H1 (cell line): ENCODE measurements at regions not wholly inside any gene's neighbourhood (a gene's known extent, or its start where the extent isn't known, plus 50 kb on each side); places are given as distances from the start of the nearest gene placed in this dataset.

ENCODE experiments used
- CTCF ChIA-PET: fragments of 300-600 bp; sonication (Branson Sonifier 250); formaldehyde crosslinking; loops from one replicate; lab custom pipeline; 2021; ENCODE audit not compliant: partially characterized antibody; lab: Charles Lee
- POLR2A ChIA-PET: fragments of 300-600 bp; sonication (Branson Sonifier 250); formaldehyde crosslinking; loops from one replicate; lab custom pipeline; 2021; ENCODE audit warnings: inconsistent platforms; ENCODE audit not compliant: partially characterized antibody; lab: Charles Lee
- DNase-seq, 2 experiments: peaks; one replicate each; pipeline versions ENCODE4 v3.0.0 to v3.0.0-alpha.2; 2010 to 2022; ENCODE audit warnings: low spot score in 2 of 2, low read depth in 1 of 2, mixed read lengths in 1 of 2
- FAIRE-seq: peaks from 2 replicates; lab custom pipeline; 2011; peaks lifted over from hg19 to GRCh38; lab: Jason Lieb, UNC
- H2AFZ ChIP-seq: 2 replicates; pipeline ENCODE4 v1.8.1; 2012; ENCODE audit warnings: low read length, inconsistent platforms
- H2AK5ac ChIP-seq: 2 replicates; pipeline ENCODE4 v1.6.1; 2013; ENCODE audit warnings: low read depth, low read length
- H2BK120ac ChIP-seq: replicated peaks from 2 replicates; pipeline ENCODE3; 2013; ENCODE audit warnings: low read depth, low read length, inconsistent platforms
- H2BK12ac ChIP-seq: 2 replicates; pipeline ENCODE4 v1.6.1; 2013; ENCODE audit warnings: low read depth, low read length
- H2BK15ac ChIP-seq: 2 replicates; pipeline ENCODE4 v1.6.1; 2013; ENCODE audit warnings: low read length
- H2BK20ac ChIP-seq: 2 replicates; pipeline ENCODE4 v1.6.1; 2013; ENCODE audit warnings: low read length
- H2BK5ac ChIP-seq: 2 replicates; pipeline ENCODE4 v1.6.1; 2013; ENCODE audit warnings: low read depth, low read length
- H3K14ac ChIP-seq: 2 replicates; pipeline ENCODE4 v1.6.1; 2013; ENCODE audit warnings: inconsistent platforms; ENCODE audit not compliant: insufficient read length
- H3K18ac ChIP-seq: 2 replicates; pipeline ENCODE4 v1.6.1; 2013; ENCODE audit warnings: low read length; ENCODE audit errors: extremely low read depth
- H3K23ac ChIP-seq: 2 replicates; pipeline ENCODE4 v1.6.1; 2013; ENCODE audit warnings: inconsistent platforms; ENCODE audit not compliant: insufficient read length
- H3K23me2 ChIP-seq: 2 replicates; pipeline ENCODE4 v1.6.1; 2013; ENCODE audit warnings: low read depth, low read length
- H3K27ac ChIP-seq: 2 replicates; pipeline ENCODE4 v1.6.1; 2011; ENCODE audit warnings: low read depth, low read length, inconsistent platforms
- H3K27me3 ChIP-seq, 4 experiments: replicated peaks in 1 of 4; 1 replicate in 1 of 4; 2 replicates in 3 of 4; pipeline versions ENCODE4 v1.6.1 to v1.8.1; 2011 to 2013; ENCODE audit warnings: low read length in 3 of 4, mild to moderate bottlenecking in 3 of 4, inconsistent platforms in 2 of 4, mixed read lengths in 2 of 4, moderate library complexity in 1 of 4; ENCODE audit not compliant: control insufficient read depth in 3 of 4, insufficient read depth in 3 of 4; ENCODE audit errors: extremely low read depth in 1 of 4
- H3K36me3 ChIP-seq, 4 experiments: 2 replicates each; pipeline versions ENCODE4 v1.6.1 to v1.8.1; 2011 to 2013; ENCODE audit warnings: mild to moderate bottlenecking in 4 of 4, low read length in 3 of 4, moderate library complexity in 2 of 4, control low read depth in 1 of 4, inconsistent platforms in 1 of 4; ENCODE audit not compliant: insufficient read depth in 4 of 4, control insufficient read depth in 2 of 4
- H3K4ac ChIP-seq: replicated peaks from 2 replicates; pipeline ENCODE3; 2013; ENCODE audit warnings: low read length, low read depth, mixed read lengths, inconsistent platforms; ENCODE audit not compliant: insufficient read length
- H3K4me1 ChIP-seq, 4 experiments: replicated peaks in 1 of 4; 1 replicate in 1 of 4; 2 replicates in 3 of 4; pipeline versions ENCODE4 v1.6.1 to v1.8.1; 2011 to 2013; ENCODE audit warnings: low read length in 3 of 4, inconsistent platforms in 2 of 4, mixed read lengths in 1 of 4; ENCODE audit not compliant: insufficient read depth in 4 of 4, control insufficient read depth in 3 of 4
- H3K4me2 ChIP-seq, 2 experiments: 2 replicates each; pipeline versions ENCODE4 v1.6.1 to v1.8.1; 2011 to 2013; ENCODE audit warnings: low read depth in 2 of 2, low read length in 2 of 2, control low read depth in 1 of 2, inconsistent platforms in 1 of 2, mild to moderate bottlenecking in 1 of 2; ENCODE audit not compliant: insufficient read depth in 1 of 2
- H3K4me3 ChIP-seq, 4 experiments: fragments of 200-600, 300-600 bp in 1 of 4; sonication (generic), shearing (Covaris generic), sonication (Bioruptor Twin) in 1 of 4; 2 replicates each; pipeline versions ENCODE4 v1.5.1 to v1.8.1; 2011 to 2016; ENCODE audit warnings: low read length in 4 of 4, low read depth in 3 of 4, control low read depth in 2 of 4, inconsistent platforms in 2 of 4, mild to moderate bottlenecking in 2 of 4, mixed read lengths in 1 of 4, moderate library complexity in 1 of 4; ENCODE audit not compliant: insufficient read depth in 2 of 4; ENCODE audit errors: extremely low read depth in 1 of 4
- H3K56ac ChIP-seq: replicated peaks from 2 replicates; pipeline ENCODE3; 2013; ENCODE audit warnings: low read depth, mild to moderate bottlenecking, mixed read lengths, low read length, inconsistent platforms; ENCODE audit not compliant: insufficient read length
- H3K79me1 ChIP-seq: 2 replicates; pipeline ENCODE4 v1.6.1; 2013; ENCODE audit warnings: low read depth, low read length, control low read depth
- H3K79me2 ChIP-seq, 2 experiments: 2 replicates each; pipeline versions ENCODE4 v1.6.1 to v1.8.1; 2012 to 2013; ENCODE audit warnings: low read length in 2 of 2, mild to moderate bottlenecking in 2 of 2, inconsistent platforms in 1 of 2; ENCODE audit not compliant: insufficient read depth in 2 of 2, control insufficient read depth in 1 of 2
- H3K9ac ChIP-seq, 4 experiments: replicated peaks in 1 of 4; 1 replicate in 1 of 4; 2 replicates in 3 of 4; pipeline versions ENCODE4 v1.6.1 to v1.8.1; 2011 to 2013; ENCODE audit warnings: low read depth in 3 of 4, low read length in 3 of 4, control low read depth in 2 of 4, mild to moderate bottlenecking in 2 of 4, moderate library complexity in 2 of 4, inconsistent platforms in 1 of 4; ENCODE audit errors: extremely low read depth in 1 of 4
- H3K9me3 ChIP-seq, 2 experiments: 2 replicates each; pipeline versions ENCODE4 v1.6.1 to v1.8.1; 2012 to 2013; ENCODE audit warnings: mild to moderate bottlenecking in 2 of 2, moderate library complexity in 2 of 2, control low read depth in 1 of 2, inconsistent platforms in 1 of 2, low read depth in 1 of 2, low read length in 1 of 2, mixed read lengths in 1 of 2; ENCODE audit not compliant: insufficient read depth in 2 of 2
- H4K20me1 ChIP-seq, 2 experiments: replicated peaks in 1 of 2; 2 replicates each; pipeline versions ENCODE3 to v1.8.1; 2011 to 2013; ENCODE audit warnings: inconsistent platforms in 2 of 2, low read length in 2 of 2, mild to moderate bottlenecking in 1 of 2; ENCODE audit not compliant: insufficient read depth in 2 of 2, control insufficient read depth in 1 of 2
- H4K5ac ChIP-seq: 2 replicates; pipeline ENCODE4 v1.6.1; 2013; ENCODE audit warnings: low read length, low read depth, mixed read lengths, inconsistent platforms; ENCODE audit not compliant: insufficient read length
- H4K8ac ChIP-seq: 2 replicates; pipeline ENCODE4 v1.8.0; 2013; ENCODE audit warnings: mild to moderate bottlenecking, moderate library complexity, low read length, inconsistent platforms; ENCODE audit not compliant: insufficient read depth; ENCODE audit errors: extremely low read depth
- H4K91ac ChIP-seq: replicated peaks from 2 replicates; pipeline ENCODE3; 2013; ENCODE audit warnings: low read length, mixed read lengths, inconsistent platforms; ENCODE audit not compliant: insufficient read length
- ASH2L ChIP-seq: fragments of 200-600, 300-600 bp; sonication (generic); IDR thresholded peaks from one replicate; pipeline ENCODE4 v1.7.1; 2017; ENCODE audit warnings: low read length
- CEBPB ChIP-seq: IDR thresholded peaks from 2 replicates; pipeline ENCODE4 v1.6.1; 2012; ENCODE audit warnings: low read depth, low read length
- FOSL1 ChIP-seq: IDR thresholded peaks from 2 replicates; pipeline ENCODE4 v1.6.1; 2011; ENCODE audit warnings: mild to moderate bottlenecking, low read depth, low read length, moderate library complexity; ENCODE audit not compliant: insufficient read depth
- KDM4A ChIP-seq: IDR thresholded peaks from one replicate; pipeline ENCODE4 v1.7.1; 2012; ENCODE audit warnings: low read depth, mild to moderate bottlenecking, moderate library complexity, low read length, inconsistent platforms; ENCODE audit not compliant: severe bottlenecking
- MAFK ChIP-seq: IDR thresholded peaks from 2 replicates; pipeline ENCODE4 v1.6.1; 2012; ENCODE audit warnings: low read depth, mild to moderate bottlenecking, improper control_type of control experiment, low read length
- NRF1 ChIP-seq: IDR thresholded peaks from 2 replicates; pipeline ENCODE4 v1.6.1; 2011; ENCODE audit warnings: mild to moderate bottlenecking, low read depth, low read length, improper control_type of control experiment
- SAP30 ChIP-seq: fragments of 300-600 bp; sonication (generic); IDR thresholded peaks from 2 replicates; pipeline ENCODE4 v1.7.1; 2012; ENCODE audit warnings: low read length, moderate library complexity, mild to moderate bottlenecking, inconsistent platforms; ENCODE audit not compliant: insufficient read depth, insufficient replicate concordance
- SIRT6 ChIP-seq: IDR thresholded peaks from one replicate; pipeline ENCODE4 v1.7.1; 2012; ENCODE audit warnings: low read length, inconsistent platforms
- TAF1 ChIP-seq: IDR thresholded peaks from 2 replicates; pipeline ENCODE4 v1.6.1; 2011; ENCODE audit warnings: mild to moderate bottlenecking, low read depth, low read length
- TAF7 ChIP-seq: optimal IDR thresholded peaks from 2 replicates; pipeline ENCODE3; 2011; ENCODE audit warnings: low read depth, mild to moderate bottlenecking, inconsistent platforms, low read length, moderate library complexity, borderline replicate concordance
- WGBS, 2 experiments: shearing (Covaris generic) in 1 of 2; methylation state at CpG; one replicate each; pipeline versions ENCODE4 v1.1.6 to v1.1.7; 2013 to 2015; ENCODE audit warnings: low lambda C conversion rate in 2 of 2, mixed read lengths in 2 of 2, inconsistent platforms in 1 of 2, low coverage in 1 of 2, missing lambda C conversion rate in 1 of 2; ENCODE audit not compliant: insufficient replicate concordance in 2 of 2, insufficient coverage in 1 of 2, insufficient read length in 1 of 2; ENCODE audit errors: extremely low coverage in 1 of 2, missing lambda C conversion rate in 1 of 2; 5-methylcytosine and 5-hydroxymethylcytosine counted together
- TF ChIP-seq, protein P1 (sequence below): IDR thresholded peaks from 2 replicates; pipeline ENCODE4 v1.6.1; 2011; ENCODE audit warnings: low read depth, mild to moderate bottlenecking, low read length; ENCODE audit not compliant: insufficient read depth

DNA sequence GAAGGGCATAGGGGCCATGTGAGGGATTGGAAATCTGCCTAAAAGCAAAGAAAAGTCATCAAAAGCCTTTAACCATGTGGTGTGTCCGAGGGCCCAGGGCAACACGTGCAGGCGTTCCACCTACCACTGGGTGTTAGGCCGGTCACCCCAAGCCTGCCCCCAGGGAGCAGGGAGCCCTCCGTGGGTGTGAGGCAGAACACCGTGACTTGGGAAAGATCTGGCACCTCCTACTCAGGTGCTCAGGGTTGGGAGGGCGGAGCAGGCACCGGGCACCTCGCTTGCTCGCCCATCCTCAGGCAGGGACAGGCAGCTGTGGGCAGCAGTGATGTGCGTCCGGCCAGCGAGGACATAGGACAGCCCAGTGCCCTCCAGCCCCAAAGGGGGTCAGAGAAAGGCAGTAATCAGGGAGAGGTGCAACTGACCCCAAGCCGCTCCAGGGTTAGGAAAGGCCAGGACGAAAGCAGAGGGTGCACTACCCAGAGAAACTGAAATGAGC is 80.7 kb upstream of the CHST15 start:
- no peak overlapping the region for H3K23ac ChIP-seq
- H3K4ac ChIP-seq = no peak overlapping the region
- no peak overlapping the region for H3K4me3 ChIP-seq
- no peak overlapping the region for H4K91ac ChIP-seq
- FAIRE-seq = no peak
- no peaks in the 10 kb centered on the region for H4K20me1 ChIP-seq
- H4K8ac ChIP-seq = no peak overlapping the region; the same call in 1 of the 2 replicates
- no peak overlapping the region for H2AFZ ChIP-seq
- H2BK15ac ChIP-seq = no peak overlapping the region
- H3K27me3 ChIP-seq = no peaks in the 10 kb centered on the region
- H3K23me2 ChIP-seq = no peaks in the 10 kb centered on the region
- H3K9me3 ChIP-seq = no peaks in the 10 kb centered on the region
- WGBS, 2 experiments = 89% methylated on average over 15 of the region's 15 CpGs; no CpG with 5 or more reads in 1 of the 2 experiments
- POLR2A ChIA-PET = no interaction called here
- no peak overlapping the region for H3K14ac ChIP-seq
- no peak overlapping the region for H3K4me2 ChIP-seq
- CTCF ChIA-PET = interaction anchor here (1.0 to 1.8 kb wide), 2 partner anchors 44 to 180 kb away, joined by 3 to 4 read pairs; no protein-coding TSS in a partner anchor
- TF ChIP-seq NRF1 (no peak), FOSL1 (no peak), TAF1 (no peak), SIRT6 (no peak), ASH2L (no peak), MAFK (no peak), CEBPB (no peak), KDM4A (no peak), SAP30 (no peak), TAF7 (no peak)
- TF ChIP-seq, protein P1, sequence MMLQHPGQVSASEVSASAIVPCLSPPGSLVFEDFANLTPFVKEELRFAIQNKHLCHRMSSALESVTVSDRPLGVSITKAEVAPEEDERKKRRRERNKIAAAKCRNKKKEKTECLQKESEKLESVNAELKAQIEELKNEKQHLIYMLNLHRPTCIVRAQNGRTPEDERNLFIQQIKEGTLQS = no peak
- no peak overlapping the region for H3K56ac ChIP-seq
- H2BK5ac ChIP-seq = no peak overlapping the region
- H2BK12ac ChIP-seq = no peak overlapping the region
- no peak for DNase-seq
- no peaks in the 10 kb centered on the region; a peak in 2 of 7 replicates for H3K4me1 ChIP-seq
- H3K9ac ChIP-seq = no peak overlapping the region
- H2BK20ac ChIP-seq = 0 out of 2 replicates have a peak overlapping the region, but pooled peaks have one; percentile 48
- H3K79me1 ChIP-seq = no peaks in the 10 kb centered on the region
- no peak overlapping the region for H3K27ac ChIP-seq
- H3K79me2 ChIP-seq = no peaks in the 10 kb centered on the region
- no peaks in the 10 kb centered on the region for H3K36me3 ChIP-seq
- H3K18ac ChIP-seq = no peak overlapping the region
- H2BK120ac ChIP-seq = no peak overlapping the region
- H2AK5ac ChIP-seq = no peak overlapping the region
- no peak overlapping the region for H4K5ac ChIP-seq
